Type B pancreatic cell (in vitro differentiated cells): ENCODE measurements at regions not wholly inside any gene's neighbourhood (a gene's known extent, or its start where the extent isn't known, plus 50 kb on each side); places are given as distances from the start of the nearest gene placed in this dataset.
"Not testable (repeated sequence)": the region's sequence is repeated elsewhere in the genome, so short reads cannot be mapped to it uniquely, and the experiment has no call there.

ENCODE experiments used
- DNase-seq: peaks from one replicate; pipeline ENCODE4 v3.0.0; 2021; ENCODE audit warnings: mixed read lengths; ENCODE audit not compliant: unreplicated experiment; ENCODE audit errors: extremely low spot score
- H3K27ac Mint-ChIP-seq: 2 replicates; pipeline ENCODE4 v1.8.0; 2021; ENCODE audit warnings: mild to moderate bottlenecking, mixed read lengths
- H3K27me3 Mint-ChIP-seq: 2 replicates; pipeline ENCODE4 v1.8.0; 2021; ENCODE audit warnings: mixed read lengths
- H3K36me3 Mint-ChIP-seq: 2 replicates; pipeline ENCODE4 v1.8.0; 2021; ENCODE audit warnings: mixed read lengths
- H3K4me1 Mint-ChIP-seq: one replicate; pipeline ENCODE4 v1.8.0; 2021; ENCODE audit warnings: mixed read lengths; ENCODE audit not compliant: unreplicated experiment
- H3K4me3 Mint-ChIP-seq: 2 replicates; pipeline ENCODE4 v1.8.0; 2021; ENCODE audit warnings: mild to moderate bottlenecking, mixed read lengths
- H3K9me3 Mint-ChIP-seq: 2 replicates; pipeline ENCODE4 v1.8.0; 2021; ENCODE audit warnings: mixed read lengths
- TF ChIP-seq, protein P1 (sequence below): fragments of 200-600 bp; sonication (generic); conservative IDR thresholded peaks from 2 replicates; pipeline ENCODE4 v1.5.0; 2021; ENCODE audit warnings: antibody characterized with exemption, mild to moderate bottlenecking

DNA sequence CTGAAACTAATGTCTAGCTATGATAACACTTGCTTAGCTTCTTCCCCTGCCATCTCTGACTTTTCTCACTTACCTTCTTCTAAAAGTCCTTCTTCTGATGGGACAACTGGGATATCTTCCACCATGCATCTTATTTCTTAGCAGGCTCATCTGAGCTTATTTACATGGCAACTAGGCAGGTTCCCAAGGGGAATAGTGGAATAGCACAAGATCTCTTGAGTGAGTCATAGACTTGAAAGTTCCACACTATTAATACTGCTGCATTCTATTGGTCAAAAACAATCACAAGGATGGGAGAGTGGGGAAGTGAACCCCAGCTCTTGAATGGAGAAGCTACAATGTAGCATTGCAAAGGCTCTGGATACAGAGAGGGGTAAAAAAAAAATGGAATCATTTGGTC, 142.1 kb downstream of the HAO1 start:
- TF ChIP-seq, protein P1, sequence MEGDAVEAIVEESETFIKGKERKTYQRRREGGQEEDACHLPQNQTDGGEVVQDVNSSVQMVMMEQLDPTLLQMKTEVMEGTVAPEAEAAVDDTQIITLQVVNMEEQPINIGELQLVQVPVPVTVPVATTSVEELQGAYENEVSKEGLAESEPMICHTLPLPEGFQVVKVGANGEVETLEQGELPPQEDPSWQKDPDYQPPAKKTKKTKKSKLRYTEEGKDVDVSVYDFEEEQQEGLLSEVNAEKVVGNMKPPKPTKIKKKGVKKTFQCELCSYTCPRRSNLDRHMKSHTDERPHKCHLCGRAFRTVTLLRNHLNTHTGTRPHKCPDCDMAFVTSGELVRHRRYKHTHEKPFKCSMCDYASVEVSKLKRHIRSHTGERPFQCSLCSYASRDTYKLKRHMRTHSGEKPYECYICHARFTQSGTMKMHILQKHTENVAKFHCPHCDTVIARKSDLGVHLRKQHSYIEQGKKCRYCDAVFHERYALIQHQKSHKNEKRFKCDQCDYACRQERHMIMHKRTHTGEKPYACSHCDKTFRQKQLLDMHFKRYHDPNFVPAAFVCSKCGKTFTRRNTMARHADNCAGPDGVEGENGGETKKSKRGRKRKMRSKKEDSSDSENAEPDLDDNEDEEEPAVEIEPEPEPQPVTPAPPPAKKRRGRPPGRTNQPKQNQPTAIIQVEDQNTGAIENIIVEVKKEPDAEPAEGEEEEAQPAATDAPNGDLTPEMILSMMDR, result no peak
- no peak for DNase-seq
- peaks cover 3% of the 10 kb centered on the region for H3K27me3 Mint-ChIP-seq
- no peak overlapping the region for H3K27ac Mint-ChIP-seq
- no peaks in the 10 kb centered on the region for H3K9me3 Mint-ChIP-seq
- H3K4me3 Mint-ChIP-seq, result no peak overlapping the region
- no peaks in the 10 kb centered on the region for H3K36me3 Mint-ChIP-seq
- no peaks in the 10 kb centered on the region for H3K4me1 Mint-ChIP-seq

DNA sequence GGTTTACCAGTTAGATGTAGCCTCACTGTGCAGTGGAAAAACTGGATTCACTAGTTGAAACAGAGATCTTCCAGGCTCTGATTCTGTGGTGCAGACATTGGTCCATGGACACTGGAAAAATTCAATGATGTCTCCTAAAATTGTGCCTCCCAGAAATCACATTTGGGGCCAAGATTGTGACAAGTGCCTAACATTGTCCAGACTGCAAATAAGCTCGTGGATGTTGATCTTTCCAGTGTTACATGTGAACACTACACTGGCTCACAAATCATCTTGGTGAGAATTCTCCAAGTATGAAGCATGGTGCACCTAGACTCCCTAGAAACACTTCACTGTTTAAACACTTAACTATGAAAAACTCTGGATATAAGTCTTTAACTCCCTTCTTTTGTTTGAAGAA, 140.4 kb downstream of the HAO1 start:
- H3K9me3 Mint-ChIP-seq, result no peaks in the 10 kb centered on the region
- H3K4me1 Mint-ChIP-seq, result no peaks in the 10 kb centered on the region
- DNase-seq, result no peak
- H3K4me3 Mint-ChIP-seq, result no peak overlapping the region
- H3K27ac Mint-ChIP-seq, result no peak overlapping the region
- peaks cover 3% of the 10 kb centered on the region for H3K27me3 Mint-ChIP-seq
- TF ChIP-seq, protein P1, result no peak
- H3K36me3 Mint-ChIP-seq, result no peaks in the 10 kb centered on the region

DNA sequence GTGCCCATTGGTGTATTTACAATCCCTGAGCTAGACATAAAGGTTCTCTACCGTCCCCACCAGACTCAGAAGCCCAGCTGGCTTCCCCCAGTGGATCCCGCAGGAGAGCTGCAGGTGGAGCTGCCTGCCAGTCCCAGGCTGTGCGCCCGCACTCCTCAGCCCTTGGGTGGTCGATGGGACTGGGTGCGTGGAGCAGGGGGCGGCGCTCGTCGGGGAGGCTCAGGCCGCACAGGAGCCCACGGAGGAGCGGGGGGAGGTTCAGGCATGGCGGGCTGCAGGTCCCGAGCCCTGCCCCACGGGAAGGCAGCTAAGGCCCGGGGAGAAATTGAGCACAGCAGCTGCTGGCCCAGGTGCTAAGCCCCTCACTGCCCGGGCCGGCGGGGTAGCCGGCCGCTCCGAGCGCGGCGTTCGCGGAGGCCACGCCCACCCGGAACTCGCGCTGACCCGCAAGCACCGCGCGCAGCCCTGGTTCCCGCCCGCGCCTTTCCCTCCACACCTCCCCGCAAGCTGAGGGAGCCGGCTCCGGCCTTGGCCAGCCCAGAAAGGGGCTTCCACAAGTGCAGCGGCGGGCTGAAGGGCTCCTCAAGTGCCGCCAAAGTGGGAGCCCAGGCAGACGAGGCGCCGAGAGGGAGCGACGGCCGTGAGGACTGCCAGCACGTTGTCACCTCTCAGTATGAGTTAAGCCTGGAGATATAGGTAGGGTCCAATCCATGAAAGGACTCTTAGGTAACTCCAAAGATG, 136.7 kb downstream of the HAO1 start:
- not testable (repeated sequence) for H3K9me3 Mint-ChIP-seq, H3K27ac Mint-ChIP-seq, DNase-seq, H3K36me3 Mint-ChIP-seq, H3K27me3 Mint-ChIP-seq, H3K4me1 Mint-ChIP-seq
- H3K4me3 Mint-ChIP-seq, result peak overlapping the region; percentile 26

DNA sequence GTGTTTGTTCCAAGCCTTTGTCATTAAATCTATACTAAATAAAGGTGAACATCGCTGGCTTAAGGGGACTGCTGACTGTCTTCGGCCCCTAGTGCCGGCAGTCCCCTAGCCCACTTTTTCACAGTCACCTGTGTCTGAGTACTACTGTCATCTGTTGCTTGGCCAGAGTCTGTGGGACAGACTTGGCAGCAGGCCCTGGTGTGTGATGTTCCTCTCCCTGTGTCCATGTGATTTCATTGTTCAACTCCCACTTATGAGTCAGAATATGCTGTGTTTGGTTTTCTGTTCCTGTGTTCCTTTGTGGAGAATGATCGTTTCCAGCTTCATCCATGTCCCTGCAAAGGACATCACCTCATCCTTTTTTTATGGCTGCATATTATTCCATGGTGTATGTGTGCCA, 133.4 kb downstream of the HAO1 start:
- H3K4me3 Mint-ChIP-seq, result no peak overlapping the region
- no peak overlapping the region for H3K27ac Mint-ChIP-seq
- H3K27me3 Mint-ChIP-seq, result no peaks in the 10 kb centered on the region
- no peak for DNase-seq
- H3K36me3 Mint-ChIP-seq, result no peaks in the 10 kb centered on the region
- TF ChIP-seq, protein P1, result no peak
- H3K9me3 Mint-ChIP-seq, result peaks cover 15% of the 10 kb centered on the region
- H3K4me1 Mint-ChIP-seq, result no peaks in the 10 kb centered on the region

DNA sequence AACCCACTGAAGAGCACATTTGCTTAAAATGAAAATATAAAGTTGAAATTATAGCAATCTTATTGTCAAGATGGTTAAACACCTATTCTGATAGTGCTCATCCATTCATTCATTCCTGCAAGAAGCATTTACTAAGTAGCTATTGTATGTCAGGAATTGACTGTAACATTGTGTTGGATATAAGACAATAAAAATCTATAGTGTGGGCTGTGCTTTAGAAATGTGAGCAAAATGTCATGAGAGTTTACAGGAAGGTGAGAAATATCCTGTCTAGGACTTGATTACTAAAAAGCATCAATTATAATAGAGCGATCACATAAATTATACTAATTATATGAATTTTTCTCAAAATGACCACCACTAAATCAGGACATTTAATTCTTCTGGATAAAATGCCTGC, 123.0 kb downstream of the HAO1 start:
- no peak overlapping the region for H3K4me3 Mint-ChIP-seq
- TF ChIP-seq, protein P1, result no peak
- DNase-seq, result no peak
- no peak overlapping the region for H3K27ac Mint-ChIP-seq
- no peaks in the 10 kb centered on the region for H3K27me3 Mint-ChIP-seq
- H3K4me1 Mint-ChIP-seq, result no peaks in the 10 kb centered on the region
- H3K9me3 Mint-ChIP-seq, result no peaks in the 10 kb centered on the region
- no peaks in the 10 kb centered on the region for H3K36me3 Mint-ChIP-seq

DNA sequence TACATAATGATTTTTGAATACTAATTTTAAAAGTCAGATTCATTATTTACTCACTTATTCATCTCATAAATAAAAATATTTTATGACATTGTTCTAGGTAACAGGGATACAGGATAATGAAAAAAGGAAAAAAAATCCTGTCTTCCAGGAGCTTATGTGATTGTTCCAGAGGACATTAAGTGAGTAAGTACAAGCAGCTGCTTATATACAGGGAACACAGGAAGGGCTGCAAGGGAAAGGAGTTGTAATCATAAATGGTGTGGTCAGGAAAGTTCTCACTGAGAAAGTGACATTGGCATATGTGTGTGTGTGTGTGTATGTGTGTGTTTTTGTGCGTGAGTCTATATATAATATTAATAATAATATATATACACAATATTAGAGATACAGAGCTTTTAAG, 121.8 kb downstream of the HAO1 start:
- Mint-ChIP-seq H3K27me3 (no peaks in the 10 kb centered on the region), H3K36me3 (no peaks in the 10 kb centered on the region), H3K27ac (no peak overlapping the region), H3K4me3 (no peak overlapping the region), H3K9me3 (no peaks in the 10 kb centered on the region), H3K4me1 (no peaks in the 10 kb centered on the region)
- DNase-seq, result no peak
- TF ChIP-seq, protein P1, result no peak
